ENCODE measurements at regions not wholly inside any gene's neighbourhood (a gene's known extent, or its start where the extent isn't known, plus 50 kb on each side); places are given as distances from the start of the nearest gene placed in this dataset.

GRCh38 chr13:19093369-19093768 is 88.3 kb downstream of the TUBA3C start:
- Histone ChIP-seq H3K27me3 (ENCODE audit: control insufficient read depth, insufficient read depth, low read length) (no peaks in the 10 kb centered on the region), H3K9me3 (ENCODE audit: control insufficient read depth, insufficient read depth, low read length) (no peaks in the 10 kb centered on the region), H3K4me3 (ENCODE audit: low read length) (no peak overlapping the region), H3K4me1 (ENCODE audit: control insufficient read depth, insufficient read depth, low read length) (no peaks in the 10 kb centered on the region), H3K36me3 (ENCODE audit: control insufficient read depth, insufficient read depth, low read length) (no peaks in the 10 kb centered on the region), H3K27ac (ENCODE audit: low read length) (no peak overlapping the region)
- DNase-seq (no peak), ATAC-seq (no peak)
- no peak overlapping the region for H3K27ac Mint-ChIP-seq
- intact Hi-C loops (cut with micrococcal nuclease): no loop called here
- no peak for TF ChIP-seq CTCF (IDR thresholded peaks at IDR 0.05)
- peaks cover 3 to 4% of the 10 kb centered on the region in 2 donors for H3K9me3 Mint-ChIP-seq
- no CpG with 5 or more reads among the region's 1 CpG for WGBS (ENCODE audit: insufficient coverage)
- no peaks in the 10 kb centered on the region for H3K4me1 Mint-ChIP-seq
- H3K4me3 Mint-ChIP-seq: no peak overlapping the region
- H3K27me3 Mint-ChIP-seq (ENCODE audit: low read depth in 2 of 2): no peaks in the 10 kb centered on the region
- no peaks in the 10 kb centered on the region for H3K36me3 Mint-ChIP-seq

DNA sequence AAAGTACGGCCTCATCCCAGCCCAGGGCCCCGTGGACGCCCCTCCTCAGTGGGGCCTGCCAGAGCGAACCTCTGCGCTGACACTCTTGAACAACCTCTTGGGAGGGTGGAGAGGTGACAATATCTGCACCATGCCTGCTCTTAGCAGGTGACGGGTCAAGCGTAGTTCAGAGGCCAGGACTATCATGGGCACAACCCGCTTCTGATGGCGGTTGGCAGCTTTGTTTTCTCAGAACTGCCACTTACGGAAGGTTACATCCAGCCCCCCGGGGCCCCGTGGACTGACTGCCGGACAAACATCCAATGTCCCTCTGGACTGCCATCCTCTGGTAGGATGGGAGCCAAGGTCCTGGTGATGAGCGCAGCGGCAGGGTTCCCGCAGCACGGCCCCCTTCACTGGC is 91.1 kb downstream of the TUBA3C start:
- 97% methylated on average over 17 of the region's 17 CpGs for WGBS (ENCODE audit: insufficient coverage)
- DNase-seq (no peak), ATAC-seq (no peak)
- Mint-ChIP-seq H3K4me3 (no peak overlapping the region), H3K27me3 (ENCODE audit: low read depth in 2 of 2) (no peaks in the 10 kb centered on the region), H3K27ac (no peak overlapping the region), H3K36me3 (no peaks in the 10 kb centered on the region), H3K4me1 (no peaks in the 10 kb centered on the region), H3K9me3 (peaks cover 0 to 5% of the 10 kb centered on the region in 2 donors)
- H3K36me3 ChIP-seq (ENCODE audit: control insufficient read depth, insufficient read depth, low read length): no peaks in the 10 kb centered on the region
- no peak overlapping the region for H3K4me3 ChIP-seq (ENCODE audit: low read length)
- no peaks in the 10 kb centered on the region for H3K27me3 ChIP-seq (ENCODE audit: control insufficient read depth, insufficient read depth, low read length)
- no peaks in the 10 kb centered on the region for H3K9me3 ChIP-seq (ENCODE audit: control insufficient read depth, insufficient read depth, low read length)
- intact Hi-C loops (cut with micrococcal nuclease): no loop called here
- TF ChIP-seq CTCF (IDR thresholded peaks at IDR 0.05): no peak
- H3K4me1 ChIP-seq (ENCODE audit: control insufficient read depth, insufficient read depth, low read length): no peaks in the 10 kb centered on the region
- no peak overlapping the region for H3K27ac ChIP-seq (ENCODE audit: low read length)

DNA sequence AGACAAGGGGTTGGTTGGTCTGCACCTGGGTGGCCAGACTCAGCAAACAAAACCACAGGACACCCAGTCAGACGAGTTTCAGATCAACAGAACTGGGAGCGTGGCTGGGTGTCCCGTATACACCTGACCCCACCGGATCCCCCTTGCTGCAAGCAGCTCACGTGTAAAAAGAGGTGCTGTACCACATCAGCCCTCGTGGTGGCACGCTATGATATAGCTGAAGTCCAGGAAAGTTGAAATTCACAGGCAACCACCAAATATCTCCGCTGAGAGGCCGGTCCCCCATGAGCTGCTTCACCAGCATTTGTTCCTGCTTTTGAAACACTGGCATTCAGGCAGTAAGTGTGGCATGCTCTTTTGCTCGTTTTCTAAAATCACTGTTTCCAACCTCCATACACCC is 92.3 kb downstream of the TUBA3C start:
- H3K36me3 Mint-ChIP-seq: no peaks in the 10 kb centered on the region
- Histone ChIP-seq H3K36me3 (ENCODE audit: control insufficient read depth, insufficient read depth, low read length) (no peaks in the 10 kb centered on the region), H3K4me3 (ENCODE audit: low read length) (no peak overlapping the region), H3K9me3 (ENCODE audit: control insufficient read depth, insufficient read depth, low read length) (no peaks in the 10 kb centered on the region), H3K4me1 (ENCODE audit: control insufficient read depth, insufficient read depth, low read length) (no peaks in the 10 kb centered on the region), H3K27me3 (ENCODE audit: control insufficient read depth, insufficient read depth, low read length) (no peaks in the 10 kb centered on the region), H3K27ac (ENCODE audit: low read length) (no peak overlapping the region)
- peaks cover 0 to 5% of the 10 kb centered on the region in 2 donors for H3K9me3 Mint-ChIP-seq
- intact Hi-C loops (cut with micrococcal nuclease): no loop called here
- H3K4me3 Mint-ChIP-seq: no peak overlapping the region
- no peaks in the 10 kb centered on the region for H3K27me3 Mint-ChIP-seq (ENCODE audit: low read depth in 2 of 2)
- no peaks in the 10 kb centered on the region for H3K4me1 Mint-ChIP-seq
- ATAC-seq (no peak), DNase-seq (peak in 1 of 2 donors; percentile 11)
- 58% methylated on average over 10 of the region's 10 CpGs for WGBS (ENCODE audit: insufficient coverage)
- no peak overlapping the region for H3K27ac Mint-ChIP-seq
- no peak for TF ChIP-seq CTCF (IDR thresholded peaks at IDR 0.05)

DNA sequence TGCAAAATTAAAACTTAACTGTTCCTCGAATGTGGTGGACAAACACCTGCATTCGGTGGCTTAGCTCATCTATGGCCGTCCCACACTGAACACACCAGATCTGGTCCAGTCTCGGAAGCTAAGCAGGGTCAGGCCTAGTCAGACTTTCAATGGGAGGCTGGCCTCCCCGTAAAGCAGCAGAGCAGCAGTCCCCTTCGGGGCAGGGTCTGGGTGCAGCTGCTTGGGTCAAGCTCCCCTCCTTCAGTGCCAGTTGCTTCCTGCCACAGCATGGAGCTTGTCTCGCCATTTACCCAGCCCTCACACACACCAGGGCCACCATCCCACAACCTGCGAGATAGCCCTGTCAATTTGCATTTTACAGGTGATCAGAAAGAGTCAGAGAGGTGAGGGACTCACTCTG is 93.2 kb downstream of the TUBA3C start:
- no peak for TF ChIP-seq CTCF (IDR thresholded peaks at IDR 0.05)
- no peak for DNase-seq
- WGBS (ENCODE audit: insufficient coverage): 79% methylated on average over 8 of the region's 8 CpGs
- H3K27me3 Mint-ChIP-seq (ENCODE audit: low read depth in 2 of 2): no peaks in the 10 kb centered on the region
- no peak overlapping the region for H3K27ac Mint-ChIP-seq
- no peak overlapping the region for H3K4me3 Mint-ChIP-seq
- H3K9me3 Mint-ChIP-seq: peaks cover 0 to 6% of the 10 kb centered on the region in 2 donors
- no peak for ATAC-seq
- H3K4me1 Mint-ChIP-seq: no peaks in the 10 kb centered on the region
- no peaks in the 10 kb centered on the region for H3K36me3 Mint-ChIP-seq
- no peak overlapping the region for H3K4me3 ChIP-seq (ENCODE audit: low read length)
- intact Hi-C loops (cut with micrococcal nuclease): no loop called here
- H3K27me3 ChIP-seq (ENCODE audit: control insufficient read depth, insufficient read depth, low read length): no peaks in the 10 kb centered on the region
- H3K4me1 ChIP-seq (ENCODE audit: control insufficient read depth, insufficient read depth, low read length): no peaks in the 10 kb centered on the region
- H3K9me3 ChIP-seq (ENCODE audit: control insufficient read depth, insufficient read depth, low read length): no peaks in the 10 kb centered on the region
- H3K27ac ChIP-seq (ENCODE audit: low read length): no peak overlapping the region
- H3K36me3 ChIP-seq (ENCODE audit: control insufficient read depth, insufficient read depth, low read length): no peaks in the 10 kb centered on the region

Data from natural killer cell (primary cell).